ENCODE measurements at regions not wholly inside any gene's neighbourhood (a gene's known extent, or its start where the extent isn't known, plus 50 kb on each side); places are given as distances from the start of the nearest gene placed in this dataset.

DNA sequence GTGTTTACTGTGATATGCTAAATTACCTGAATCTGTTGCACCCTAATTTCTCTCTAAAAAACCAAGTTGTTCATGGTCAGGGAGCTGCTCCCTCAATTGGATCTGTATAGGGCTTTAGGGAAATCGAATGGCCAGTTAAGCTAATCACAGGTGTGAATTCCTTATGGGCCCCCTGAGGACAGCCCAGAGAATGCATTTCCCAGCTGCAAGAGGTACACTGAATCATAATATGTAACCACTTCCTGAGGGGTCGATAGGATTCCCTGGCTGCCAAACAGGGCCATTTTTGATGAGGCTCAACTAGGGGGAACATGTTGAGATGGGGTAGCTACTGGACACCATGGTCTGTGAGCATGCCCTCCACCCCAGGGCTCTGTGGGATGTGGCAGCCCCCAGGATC lies 478.6 kb downstream of the CCDC171 start:
- TF ChIP-seq, protein P1, sequence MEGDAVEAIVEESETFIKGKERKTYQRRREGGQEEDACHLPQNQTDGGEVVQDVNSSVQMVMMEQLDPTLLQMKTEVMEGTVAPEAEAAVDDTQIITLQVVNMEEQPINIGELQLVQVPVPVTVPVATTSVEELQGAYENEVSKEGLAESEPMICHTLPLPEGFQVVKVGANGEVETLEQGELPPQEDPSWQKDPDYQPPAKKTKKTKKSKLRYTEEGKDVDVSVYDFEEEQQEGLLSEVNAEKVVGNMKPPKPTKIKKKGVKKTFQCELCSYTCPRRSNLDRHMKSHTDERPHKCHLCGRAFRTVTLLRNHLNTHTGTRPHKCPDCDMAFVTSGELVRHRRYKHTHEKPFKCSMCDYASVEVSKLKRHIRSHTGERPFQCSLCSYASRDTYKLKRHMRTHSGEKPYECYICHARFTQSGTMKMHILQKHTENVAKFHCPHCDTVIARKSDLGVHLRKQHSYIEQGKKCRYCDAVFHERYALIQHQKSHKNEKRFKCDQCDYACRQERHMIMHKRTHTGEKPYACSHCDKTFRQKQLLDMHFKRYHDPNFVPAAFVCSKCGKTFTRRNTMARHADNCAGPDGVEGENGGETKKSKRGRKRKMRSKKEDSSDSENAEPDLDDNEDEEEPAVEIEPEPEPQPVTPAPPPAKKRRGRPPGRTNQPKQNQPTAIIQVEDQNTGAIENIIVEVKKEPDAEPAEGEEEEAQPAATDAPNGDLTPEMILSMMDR (IDR thresholded peaks at IDR 0.05): no peak
- no peak for TF ChIP-seq ZFX (IDR thresholded peaks at IDR 0.05; ENCODE audit: borderline replicate concordance)
- H3K27ac ChIP-seq: no peak overlapping the region

DNA sequence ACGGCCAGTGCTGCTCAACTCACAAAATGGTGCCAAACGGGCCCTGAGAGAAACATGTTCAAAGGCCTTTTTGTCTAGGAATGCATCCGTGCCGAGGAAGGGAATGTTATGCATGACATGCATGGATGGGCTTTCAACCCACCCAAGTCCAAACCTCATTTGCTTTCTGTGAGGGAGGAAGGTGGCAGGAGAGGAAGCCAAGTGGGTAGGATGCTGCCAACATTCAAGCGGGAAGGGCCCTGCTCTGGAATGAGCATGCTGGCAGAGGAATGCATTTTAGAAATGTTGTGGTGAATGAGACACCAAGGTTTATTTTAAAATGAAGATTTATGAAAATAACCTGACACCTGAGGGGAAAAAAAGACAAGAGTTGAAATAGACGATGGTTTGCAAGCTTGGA lies 479.1 kb downstream of the CCDC171 start:
- H3K27ac ChIP-seq: no peak overlapping the region
- TF ChIP-seq, protein P1 (IDR thresholded peaks at IDR 0.05): no peak

DNA sequence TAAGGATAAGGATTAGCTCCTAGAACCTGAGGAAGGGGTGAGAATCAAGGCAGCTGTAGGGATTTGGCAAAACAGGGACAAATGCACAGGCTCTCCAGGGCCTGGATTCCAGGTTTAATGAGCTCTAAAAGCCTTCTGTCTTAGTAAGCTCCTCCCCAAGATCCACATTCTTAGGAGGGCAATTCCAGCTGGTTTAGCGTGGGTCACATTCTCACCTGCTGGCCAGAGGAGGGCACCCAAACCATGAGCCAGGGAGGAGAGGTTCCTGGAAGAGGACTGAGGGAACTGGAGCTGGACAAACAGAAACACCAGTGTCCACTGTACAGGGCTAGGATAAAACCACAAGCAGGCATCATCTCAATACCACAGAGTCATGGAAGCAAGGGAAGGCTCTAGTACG lies 480.0 kb downstream of the CCDC171 start:
- TF ChIP-seq ZFX (IDR thresholded peaks at IDR 0.05; ENCODE audit: borderline replicate concordance): no peak
- TF ChIP-seq, protein P1 (IDR thresholded peaks at IDR 0.05): no peak
- H3K27ac ChIP-seq: no peak overlapping the region

DNA sequence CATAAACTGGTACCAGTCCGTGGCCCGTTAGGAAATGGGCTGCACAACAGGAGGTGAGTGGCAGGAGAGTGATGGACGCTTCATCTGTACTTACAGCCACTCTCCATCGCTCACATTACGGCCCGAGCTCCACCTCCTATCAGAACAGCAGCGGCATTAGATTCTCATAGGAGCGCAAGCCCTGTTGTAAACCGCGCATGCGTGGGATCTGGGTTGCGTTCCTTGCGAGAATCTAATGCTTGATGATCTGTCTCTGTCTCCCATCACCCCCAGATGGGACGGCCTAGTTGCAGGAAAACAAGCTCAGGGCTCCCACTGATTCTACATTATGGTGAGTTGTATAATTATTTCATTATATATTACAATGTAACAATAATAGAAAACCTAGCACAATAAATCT lies 480.4 kb downstream of the CCDC171 start:
- TF ChIP-seq, protein P1 (IDR thresholded peaks at IDR 0.05): no peak
- no peak for TF ChIP-seq ZFX (IDR thresholded peaks at IDR 0.05; ENCODE audit: borderline replicate concordance)
- H3K27ac ChIP-seq: no peak overlapping the region

DNA sequence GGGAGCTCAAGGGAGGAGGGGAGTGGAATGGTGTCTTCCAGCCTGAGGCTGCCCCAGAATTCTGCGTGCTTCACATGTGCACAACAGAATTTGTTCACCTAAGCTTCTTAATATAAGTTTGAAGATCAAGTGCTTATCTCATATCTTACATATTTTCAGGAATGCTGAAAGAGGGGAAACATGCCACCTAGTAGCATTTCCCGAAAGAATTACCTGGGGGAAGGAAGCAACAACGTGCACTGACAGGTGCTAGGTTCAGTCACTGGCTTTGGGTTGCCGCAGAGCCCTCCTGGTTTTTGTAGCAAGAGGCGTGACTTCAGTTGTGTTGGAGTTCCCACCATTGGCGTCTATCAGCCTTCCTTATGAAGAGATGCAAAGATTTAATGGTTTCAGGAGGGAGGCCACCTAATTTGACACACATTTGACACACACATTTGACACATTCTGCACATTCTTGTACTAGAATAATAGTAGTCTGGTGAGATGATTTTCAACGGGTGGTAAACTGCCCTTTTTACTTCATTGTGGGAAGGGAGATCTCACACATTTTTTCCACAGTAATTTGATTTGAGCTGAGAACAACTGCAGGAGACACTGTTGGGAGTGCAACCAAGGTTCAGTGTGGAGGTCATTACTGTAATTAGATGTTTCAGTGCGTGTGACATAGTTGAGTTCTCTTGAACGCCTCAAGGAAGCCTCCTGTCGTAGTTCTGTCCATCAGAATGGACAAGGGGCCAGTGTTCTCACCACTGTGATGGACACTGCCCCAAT lies 481.3 kb downstream of the CCDC171 start:
- no peak overlapping the region for H3K27ac ChIP-seq
- no peak for TF ChIP-seq ZFX (IDR thresholded peaks at IDR 0.05; ENCODE audit: borderline replicate concordance)
- TF ChIP-seq, protein P1 (IDR thresholded peaks at IDR 0.05): no peak

DNA sequence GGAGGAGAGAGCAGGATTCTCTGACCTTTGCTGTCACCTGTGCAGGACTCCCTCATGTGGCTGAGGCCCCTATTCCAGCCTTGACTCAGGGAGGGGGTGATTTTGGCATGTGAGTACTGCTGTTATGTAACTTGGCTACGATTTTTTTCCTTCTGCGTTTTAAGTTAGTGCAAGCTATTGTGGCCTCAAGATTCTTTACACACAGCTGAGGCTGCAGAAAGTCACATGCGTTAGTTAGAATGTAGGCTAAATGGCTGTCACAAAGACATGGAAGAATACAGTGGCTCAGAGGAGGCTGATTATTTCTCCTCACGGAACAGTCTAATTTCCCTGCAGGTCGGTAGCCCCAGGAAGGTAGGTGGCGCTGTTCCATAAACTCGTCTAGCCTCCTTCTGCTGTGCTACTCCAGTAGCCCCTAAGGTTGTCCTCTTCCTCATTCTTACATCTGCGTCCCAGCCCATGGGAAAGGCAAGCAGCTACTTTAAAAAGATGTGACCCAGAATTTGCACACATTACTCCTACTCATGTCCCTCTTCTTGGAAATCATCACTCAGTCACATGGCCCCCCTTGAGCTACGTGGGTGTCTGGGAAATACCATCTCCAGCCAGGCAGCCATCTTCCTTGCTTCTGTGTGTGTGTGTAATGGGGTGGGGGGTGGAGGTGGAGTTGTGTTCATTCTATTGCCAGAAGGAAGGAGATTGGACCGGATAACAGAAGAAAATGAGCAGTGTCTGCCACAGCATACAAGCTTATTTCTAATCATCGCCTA lies 486.6 kb downstream of the CCDC171 start:
- no peak overlapping the region for H3K27ac ChIP-seq
- no peak for TF ChIP-seq ZFX (IDR thresholded peaks at IDR 0.05; ENCODE audit: borderline replicate concordance)
- TF ChIP-seq, protein P1 (IDR thresholded peaks at IDR 0.05): peak; percentile 77

Measured in 22Rv1 (cell line).